Smooth muscle cell (in vitro differentiated cells): ENCODE measurements at regions not wholly inside any gene's neighbourhood (a gene's known extent, or its start where the extent isn't known, plus 50 kb on each side); places are given as distances from the start of the nearest gene placed in this dataset.

Experiments
- DNase-seq: peaks from one replicate; lab custom pipeline; 2025; ENCODE audit not compliant: unreplicated experiment; lab: John Stamatoyannopoulos, UW
- H2AFZ ChIP-seq: fragments of 200-600 bp; sonication (generic); 2 replicates; pipeline ENCODE4 v1.6.0; 2016; ENCODE audit warnings: antibody characterized with exemption, low read depth, mild to moderate bottlenecking
- H3F3A ChIP-seq: fragments of 200-600 bp; sonication (generic); 2 replicates; pipeline ENCODE4 v1.6.0; 2017; ENCODE audit warnings: antibody characterized with exemption, low read depth
- H3K27ac ChIP-seq: fragments of 200-600 bp; sonication (generic); 2 replicates; pipeline ENCODE4 v1.5.1; 2016; ENCODE audit warnings: low read depth, mild to moderate bottlenecking
- H3K27me3 ChIP-seq: fragments of 200-600 bp; sonication (generic); 2 replicates; pipeline ENCODE4 v1.6.1; 2016; ENCODE audit warnings: low read depth, mild to moderate bottlenecking
- H3K36me3 ChIP-seq: fragments of 200-600 bp; sonication (generic); 2 replicates; pipeline ENCODE4 v1.5.1; 2016; ENCODE audit warnings: low read depth
- H3K4me1 ChIP-seq: fragments of 200-600 bp; sonication (generic); 2 replicates; pipeline ENCODE4 v1.5.1; 2016; ENCODE audit warnings: low read depth
- H3K4me2 ChIP-seq: fragments of 200-600 bp; sonication (generic); 2 replicates; pipeline ENCODE4 v1.6.0; 2016; ENCODE audit warnings: mild to moderate bottlenecking
- H3K4me3 ChIP-seq: fragments of 200-600 bp; sonication (generic); 2 replicates; pipeline ENCODE4 v1.5.1; 2016; ENCODE audit warnings: mild to moderate bottlenecking
- H3K79me2 ChIP-seq: fragments of 200-600 bp; sonication (generic); 2 replicates; pipeline ENCODE4 v1.6.0; 2016; ENCODE audit warnings: low read depth, mild to moderate bottlenecking
- H3K9ac ChIP-seq: fragments of 200-600 bp; sonication (generic); 2 replicates; pipeline ENCODE4 v1.6.0; 2016; ENCODE audit warnings: low read depth
- H3K9me3 ChIP-seq: fragments of 200-600 bp; sonication (generic); replicated peaks from 2 replicates; pipeline ENCODE4 v1.5.1; 2016; ENCODE audit warnings: low read depth
- H4K20me1 ChIP-seq: fragments of 200-600 bp; sonication (generic); 2 replicates; pipeline ENCODE4 v1.6.0; 2016; ENCODE audit warnings: low read depth
- WGBS: methylation state at CpG from one replicate; pipeline ENCODE4 v1.1.7; 2016; ENCODE audit warnings: low lambda C conversion rate; 5-methylcytosine and 5-hydroxymethylcytosine counted together
- TF ChIP-seq, protein P1 (sequence below): fragments of 200-600 bp; sonication (generic); IDR thresholded peaks from 2 replicates; pipeline ENCODE4 v1.5.1; 2017; ENCODE audit warnings: borderline replicate concordance, mild to moderate bottlenecking, antibody characterized with exemption; ENCODE audit not compliant: insufficient read depth, poor library complexity, severe bottlenecking

DNA sequence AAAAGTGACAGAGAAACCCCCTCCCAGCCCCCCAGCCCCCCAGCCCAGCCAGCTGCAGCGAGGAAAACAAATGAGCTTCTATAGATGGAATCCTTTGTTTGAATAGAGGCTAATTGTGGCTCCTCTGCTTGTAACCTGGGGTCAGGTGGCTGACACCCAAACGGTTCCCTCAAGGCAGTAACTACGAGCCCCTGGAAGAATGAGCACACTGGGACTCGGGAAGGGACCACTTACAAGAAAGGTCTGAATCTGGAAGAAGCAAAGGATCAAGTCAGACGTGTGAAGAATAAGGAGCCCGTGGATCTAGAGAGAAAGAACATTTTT lies 108.7 kb upstream of the FUT8 start:
- Histone ChIP-seq H3K27ac (no peak overlapping the region), H3K79me2 (no peaks in the 10 kb centered on the region), H3K9me3 (no peaks in the 10 kb centered on the region), H4K20me1 (no peaks in the 10 kb centered on the region), H3F3A (no peaks in the 10 kb centered on the region), H3K4me2 (no peak overlapping the region), H3K9ac (no peak overlapping the region), H2AFZ (no peak overlapping the region), H3K36me3 (no peaks in the 10 kb centered on the region), H3K27me3 (no peaks in the 10 kb centered on the region), H3K4me3 (no peak overlapping the region), H3K4me1 (peaks cover 15% of the 10 kb centered on the region)
- no peak for DNase-seq
- WGBS = 40% methylated on average over 6 of the region's 6 CpGs
- TF ChIP-seq, protein P1, sequence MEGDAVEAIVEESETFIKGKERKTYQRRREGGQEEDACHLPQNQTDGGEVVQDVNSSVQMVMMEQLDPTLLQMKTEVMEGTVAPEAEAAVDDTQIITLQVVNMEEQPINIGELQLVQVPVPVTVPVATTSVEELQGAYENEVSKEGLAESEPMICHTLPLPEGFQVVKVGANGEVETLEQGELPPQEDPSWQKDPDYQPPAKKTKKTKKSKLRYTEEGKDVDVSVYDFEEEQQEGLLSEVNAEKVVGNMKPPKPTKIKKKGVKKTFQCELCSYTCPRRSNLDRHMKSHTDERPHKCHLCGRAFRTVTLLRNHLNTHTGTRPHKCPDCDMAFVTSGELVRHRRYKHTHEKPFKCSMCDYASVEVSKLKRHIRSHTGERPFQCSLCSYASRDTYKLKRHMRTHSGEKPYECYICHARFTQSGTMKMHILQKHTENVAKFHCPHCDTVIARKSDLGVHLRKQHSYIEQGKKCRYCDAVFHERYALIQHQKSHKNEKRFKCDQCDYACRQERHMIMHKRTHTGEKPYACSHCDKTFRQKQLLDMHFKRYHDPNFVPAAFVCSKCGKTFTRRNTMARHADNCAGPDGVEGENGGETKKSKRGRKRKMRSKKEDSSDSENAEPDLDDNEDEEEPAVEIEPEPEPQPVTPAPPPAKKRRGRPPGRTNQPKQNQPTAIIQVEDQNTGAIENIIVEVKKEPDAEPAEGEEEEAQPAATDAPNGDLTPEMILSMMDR = no peak

DNA sequence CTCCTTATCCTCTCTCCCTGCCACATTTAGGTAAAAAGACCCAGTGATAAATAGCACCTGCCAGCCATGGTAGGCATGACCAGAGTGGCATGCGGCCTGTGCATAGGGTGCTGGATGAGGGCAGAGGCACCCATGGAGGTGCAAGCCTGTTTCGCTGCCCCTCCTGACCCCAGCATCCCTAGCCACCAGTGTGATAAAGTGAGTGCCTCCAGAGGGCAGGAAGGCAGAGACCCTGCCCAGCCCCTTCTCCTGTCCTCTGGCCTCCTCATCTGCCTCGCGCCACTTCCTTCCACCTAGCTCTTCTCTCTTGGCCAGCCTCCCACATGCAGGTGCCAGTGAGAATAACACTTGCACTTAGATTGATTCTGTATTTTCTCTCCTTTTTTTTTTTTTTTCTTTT lies 108.3 kb upstream of the FUT8 start:
- Histone ChIP-seq H4K20me1 (no peaks in the 10 kb centered on the region), H3K4me1 (peaks cover 15% of the 10 kb centered on the region), H3K79me2 (no peaks in the 10 kb centered on the region), H3K9me3 (no peaks in the 10 kb centered on the region), H3F3A (no peaks in the 10 kb centered on the region), H3K4me3 (no peak overlapping the region), H3K27ac (no peak overlapping the region), H3K9ac (no peak overlapping the region), H3K4me2 (no peak overlapping the region), H2AFZ (no peak overlapping the region), H3K27me3 (no peaks in the 10 kb centered on the region), H3K36me3 (no peaks in the 10 kb centered on the region)
- no peak for DNase-seq
- 100% methylated on average over 3 of the region's 4 CpGs for WGBS
- TF ChIP-seq, protein P1 = no peak

DNA sequence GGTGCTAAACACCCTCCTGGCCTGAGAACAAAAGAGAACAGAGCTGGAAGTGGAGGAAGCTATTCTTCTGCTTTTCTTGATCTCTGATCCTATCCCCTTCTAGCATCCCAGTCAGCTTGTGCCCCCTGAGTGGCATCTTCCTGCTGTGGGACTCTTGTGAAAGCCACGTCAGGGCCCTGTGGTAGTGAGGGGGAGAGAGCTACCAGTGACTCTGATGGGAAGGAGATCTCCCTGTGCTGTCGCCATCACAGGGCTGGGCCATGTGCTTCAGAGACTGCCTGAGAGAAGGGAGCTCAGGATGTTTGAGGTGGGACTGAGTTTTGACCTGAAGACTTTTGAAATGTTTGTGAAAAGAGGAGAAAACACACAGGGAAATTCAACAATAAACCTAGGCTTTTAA lies 107.6 kb upstream of the FUT8 start:
- H2AFZ ChIP-seq = no peak overlapping the region
- TF ChIP-seq, protein P1 = no peak
- H3K27ac ChIP-seq = no peak overlapping the region
- no peaks in the 10 kb centered on the region for H3K27me3 ChIP-seq
- no peak overlapping the region for H3K9ac ChIP-seq
- no peaks in the 10 kb centered on the region for H3K79me2 ChIP-seq
- H3F3A ChIP-seq = no peaks in the 10 kb centered on the region
- peaks cover 15% of the 10 kb centered on the region for H3K4me1 ChIP-seq
- 82% methylated on average over 2 of the region's 2 CpGs for WGBS
- no peak overlapping the region for H3K4me3 ChIP-seq
- no peaks in the 10 kb centered on the region for H4K20me1 ChIP-seq
- H3K36me3 ChIP-seq = no peaks in the 10 kb centered on the region
- DNase-seq = no peak
- H3K4me2 ChIP-seq = no peak overlapping the region
- H3K9me3 ChIP-seq = no peaks in the 10 kb centered on the region

DNA sequence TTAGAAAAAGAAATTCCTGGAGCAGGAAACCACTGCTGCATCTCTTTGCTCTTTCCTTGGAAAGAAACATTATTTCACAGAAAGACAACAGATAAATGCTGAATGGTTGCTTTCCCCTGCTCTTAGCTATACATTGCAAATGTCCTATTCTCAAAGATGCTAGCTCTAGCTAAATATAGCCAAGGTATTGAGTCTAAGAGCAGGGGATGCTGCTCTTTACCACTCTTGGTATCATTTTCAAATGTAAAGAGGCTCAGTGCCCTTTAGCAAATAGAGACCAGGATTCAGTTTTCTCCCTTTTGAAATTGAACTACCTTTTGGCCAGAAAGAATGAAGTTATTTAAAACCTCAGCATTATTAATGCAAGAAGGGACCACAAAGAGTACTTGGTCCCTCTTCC lies 104.0 kb upstream of the FUT8 start:
- TF ChIP-seq, protein P1 = no peak
- no peak overlapping the region for H3K4me3 ChIP-seq
- H3K79me2 ChIP-seq = no peaks in the 10 kb centered on the region
- no peak overlapping the region for H3K9ac ChIP-seq
- no peak overlapping the region for H2AFZ ChIP-seq
- H3K9me3 ChIP-seq = no peaks in the 10 kb centered on the region
- no peak overlapping the region for H3K27ac ChIP-seq
- no peak for DNase-seq
- no peak overlapping the region for H3K4me2 ChIP-seq
- no peaks in the 10 kb centered on the region for H3K27me3 ChIP-seq
- H3F3A ChIP-seq = no peaks in the 10 kb centered on the region
- H4K20me1 ChIP-seq = no peaks in the 10 kb centered on the region
- no peaks in the 10 kb centered on the region for H3K36me3 ChIP-seq
- peaks cover 7% of the 10 kb centered on the region for H3K4me1 ChIP-seq
